ENCODE measurements at regions not wholly inside any gene's neighbourhood (a gene's known extent, or its start where the extent isn't known, plus 50 kb on each side); places are given as distances from the start of the nearest gene placed in this dataset.

DNA sequence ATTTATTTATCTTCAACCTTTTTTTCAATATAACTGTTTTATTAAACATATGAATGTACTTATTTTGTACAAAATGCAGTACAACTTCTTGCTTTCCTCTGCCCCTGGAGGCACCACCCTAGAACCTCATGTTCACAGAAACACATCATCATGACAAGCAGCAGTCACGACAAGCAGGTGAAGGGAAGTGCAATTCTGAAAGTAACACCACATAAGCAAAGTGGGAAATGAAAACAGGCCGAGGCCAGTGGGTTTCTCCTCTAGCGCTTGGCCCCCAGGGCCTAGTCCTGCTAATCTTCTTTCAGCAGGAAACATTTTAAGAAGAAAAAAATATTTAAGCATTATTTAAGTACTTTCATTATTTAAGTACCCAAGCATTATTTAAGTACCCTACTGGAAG lies 598.1 kb downstream of the SH2D4B start:
- TF ChIP-seq, protein P1, sequence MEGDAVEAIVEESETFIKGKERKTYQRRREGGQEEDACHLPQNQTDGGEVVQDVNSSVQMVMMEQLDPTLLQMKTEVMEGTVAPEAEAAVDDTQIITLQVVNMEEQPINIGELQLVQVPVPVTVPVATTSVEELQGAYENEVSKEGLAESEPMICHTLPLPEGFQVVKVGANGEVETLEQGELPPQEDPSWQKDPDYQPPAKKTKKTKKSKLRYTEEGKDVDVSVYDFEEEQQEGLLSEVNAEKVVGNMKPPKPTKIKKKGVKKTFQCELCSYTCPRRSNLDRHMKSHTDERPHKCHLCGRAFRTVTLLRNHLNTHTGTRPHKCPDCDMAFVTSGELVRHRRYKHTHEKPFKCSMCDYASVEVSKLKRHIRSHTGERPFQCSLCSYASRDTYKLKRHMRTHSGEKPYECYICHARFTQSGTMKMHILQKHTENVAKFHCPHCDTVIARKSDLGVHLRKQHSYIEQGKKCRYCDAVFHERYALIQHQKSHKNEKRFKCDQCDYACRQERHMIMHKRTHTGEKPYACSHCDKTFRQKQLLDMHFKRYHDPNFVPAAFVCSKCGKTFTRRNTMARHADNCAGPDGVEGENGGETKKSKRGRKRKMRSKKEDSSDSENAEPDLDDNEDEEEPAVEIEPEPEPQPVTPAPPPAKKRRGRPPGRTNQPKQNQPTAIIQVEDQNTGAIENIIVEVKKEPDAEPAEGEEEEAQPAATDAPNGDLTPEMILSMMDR (IDR thresholded peaks at IDR 0.05; ENCODE audit: borderline replicate concordance, extremely low read depth, low read length, poor library complexity, severe bottlenecking) = no peak
- TF ChIP-seq EZH2 (IDR thresholded peaks at IDR 0.05; ENCODE audit: borderline replicate concordance, low read depth, low read length, severe bottlenecking) = no peak
